ENCODE measurements at regions not wholly inside any gene's neighbourhood (a gene's known extent, or its start where the extent isn't known, plus 50 kb on each side); places are given as distances from the start of the nearest gene placed in this dataset.

GRCh38 chr2:120817136-120817955 is 81.7 kb downstream of the GLI2 start:
- TF ChIP-seq NR2F2 (IDR thresholded peaks at IDR 0.05; ENCODE audit: borderline replicate concordance, low read depth) (no peak), REST (IDR thresholded peaks at IDR 0.05; ENCODE audit: borderline replicate concordance in 1 of 2, low read depth in 1 of 2, low read length in 2 of 2) (no peak), EZH2 (conservative IDR thresholded peaks at IDR 0.05; ENCODE audit: low read depth, low read length) (no peak), SMAD3 (CRISPR knock-in tag; IDR thresholded peaks at IDR 0.05) (no peak), EP300 (IDR thresholded peaks at IDR 0.05; ENCODE audit: low read depth in 2 of 2, low read length in 2 of 2) (no peak), EP300 (CRISPR knock-in tag; IDR thresholded peaks at IDR 0.05; ENCODE audit: borderline replicate concordance) (no peak), POLR2AphosphoS5 (IDR thresholded peaks at IDR 0.05; ENCODE audit: low read depth, low read length) (no peak), KDM6A (CRISPR knock-in tag; IDR thresholded peaks at IDR 0.05; ENCODE audit: low read depth) (no peak), FOXA1 (IDR thresholded peaks at IDR 0.05) (no peak), FOXA1 (CRISPR knock-in tag; IDR thresholded peaks at IDR 0.05) (no peak), FOSL1 (CRISPR knock-in tag; IDR thresholded peaks at IDR 0.05; ENCODE audit: borderline replicate concordance) (no peak), DRAP1 (CRISPR knock-in tag; IDR thresholded peaks at IDR 0.05) (no peak), MXD1 (CRISPR knock-in tag; IDR thresholded peaks at IDR 0.05) (no peak), NR2F1 (CRISPR knock-in tag; IDR thresholded peaks at IDR 0.05) (no peak)
- TF ChIP-seq, protein P1, sequence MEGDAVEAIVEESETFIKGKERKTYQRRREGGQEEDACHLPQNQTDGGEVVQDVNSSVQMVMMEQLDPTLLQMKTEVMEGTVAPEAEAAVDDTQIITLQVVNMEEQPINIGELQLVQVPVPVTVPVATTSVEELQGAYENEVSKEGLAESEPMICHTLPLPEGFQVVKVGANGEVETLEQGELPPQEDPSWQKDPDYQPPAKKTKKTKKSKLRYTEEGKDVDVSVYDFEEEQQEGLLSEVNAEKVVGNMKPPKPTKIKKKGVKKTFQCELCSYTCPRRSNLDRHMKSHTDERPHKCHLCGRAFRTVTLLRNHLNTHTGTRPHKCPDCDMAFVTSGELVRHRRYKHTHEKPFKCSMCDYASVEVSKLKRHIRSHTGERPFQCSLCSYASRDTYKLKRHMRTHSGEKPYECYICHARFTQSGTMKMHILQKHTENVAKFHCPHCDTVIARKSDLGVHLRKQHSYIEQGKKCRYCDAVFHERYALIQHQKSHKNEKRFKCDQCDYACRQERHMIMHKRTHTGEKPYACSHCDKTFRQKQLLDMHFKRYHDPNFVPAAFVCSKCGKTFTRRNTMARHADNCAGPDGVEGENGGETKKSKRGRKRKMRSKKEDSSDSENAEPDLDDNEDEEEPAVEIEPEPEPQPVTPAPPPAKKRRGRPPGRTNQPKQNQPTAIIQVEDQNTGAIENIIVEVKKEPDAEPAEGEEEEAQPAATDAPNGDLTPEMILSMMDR (CRISPR knock-in tag; IDR thresholded peaks at IDR 0.05), result no peak
- TF ChIP-seq, protein P2, sequence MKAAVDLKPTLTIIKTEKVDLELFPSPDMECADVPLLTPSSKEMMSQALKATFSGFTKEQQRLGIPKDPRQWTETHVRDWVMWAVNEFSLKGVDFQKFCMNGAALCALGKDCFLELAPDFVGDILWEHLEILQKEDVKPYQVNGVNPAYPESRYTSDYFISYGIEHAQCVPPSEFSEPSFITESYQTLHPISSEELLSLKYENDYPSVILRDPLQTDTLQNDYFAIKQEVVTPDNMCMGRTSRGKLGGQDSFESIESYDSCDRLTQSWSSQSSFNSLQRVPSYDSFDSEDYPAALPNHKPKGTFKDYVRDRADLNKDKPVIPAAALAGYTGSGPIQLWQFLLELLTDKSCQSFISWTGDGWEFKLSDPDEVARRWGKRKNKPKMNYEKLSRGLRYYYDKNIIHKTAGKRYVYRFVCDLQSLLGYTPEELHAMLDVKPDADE (CRISPR knock-in tag; IDR thresholded peaks at IDR 0.05), result no peak

Measured in HepG2 (cell line).